G401.6 (cell line): ENCODE measurements at regions not wholly inside any gene's neighbourhood (a gene's known extent, or its start where the extent isn't known, plus 50 kb on each side); places are given as distances from the start of the nearest gene placed in this dataset.
A peak's percentile ranks its signal among the peaks of the same experiment; 100 is the strongest.

Source experiments
- FAIRE-seq: peaks from 2 replicates; lab custom pipeline; 2012; peaks lifted over from hg19 to GRCh38; lab: Jason Lieb, UNC

DNA sequence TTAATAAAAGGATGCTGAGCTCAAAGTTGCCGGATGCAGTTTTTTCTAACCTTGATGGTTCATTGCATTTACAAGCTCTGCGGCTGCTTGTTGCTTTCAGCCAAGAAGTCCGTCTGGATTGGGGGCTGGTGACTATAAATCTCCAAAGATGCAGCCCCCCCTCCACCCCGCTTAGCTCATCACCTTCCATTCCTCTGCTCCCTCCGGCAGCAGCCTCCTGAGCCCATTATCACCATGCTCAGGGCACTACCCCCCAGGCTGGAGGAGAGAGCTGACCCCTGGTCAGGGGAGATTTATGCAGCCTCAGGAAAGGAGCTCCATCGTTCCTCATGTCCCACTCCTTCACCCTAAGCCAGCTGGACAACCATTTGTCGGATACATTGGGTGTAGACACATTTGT is 55.3 kb upstream of the ZRANB1 start:
- no peak for FAIRE-seq

DNA sequence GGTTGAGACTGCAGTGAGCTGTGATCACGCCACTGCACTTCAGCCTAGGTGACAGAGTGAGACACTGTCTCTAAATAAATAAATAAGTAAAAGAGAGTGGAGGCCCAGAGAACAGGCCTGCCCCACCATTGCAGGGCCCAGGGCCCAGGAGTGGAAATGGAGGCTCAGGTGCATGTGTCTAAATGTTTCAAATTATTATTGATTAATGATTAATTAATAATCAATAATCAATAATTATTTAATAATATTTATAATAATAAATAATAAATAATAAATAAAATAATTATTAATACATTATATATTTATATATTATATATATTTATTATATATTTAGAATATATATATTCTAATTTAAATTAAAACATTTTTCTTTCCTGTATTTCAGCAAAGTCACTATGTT is 53.7 kb upstream of the ZRANB1 start:
- peak; percentile 98 for FAIRE-seq

DNA sequence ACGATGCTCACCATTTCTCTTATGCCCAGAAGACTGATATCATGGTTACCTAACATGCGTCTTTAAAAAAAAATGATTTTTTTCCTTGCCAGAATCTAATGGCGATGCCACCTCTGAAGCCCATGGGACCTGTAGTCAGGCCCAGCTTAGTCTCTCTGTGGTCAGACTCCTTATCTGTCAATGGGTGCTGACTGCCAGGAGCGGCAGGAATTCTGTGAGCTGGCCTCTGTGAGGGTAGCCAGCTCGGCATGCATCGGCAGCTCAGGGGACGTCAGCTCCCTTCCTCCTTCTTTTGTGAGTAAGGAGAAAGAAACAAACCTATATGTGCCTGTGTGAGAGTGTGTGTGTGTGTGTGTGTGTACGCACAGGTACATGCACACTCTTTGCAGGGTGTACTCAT is 49.9 kb upstream of the ZRANB1 start:
- no peak for FAIRE-seq
